VCaP (cell line): ENCODE measurements at regions not wholly inside any gene's neighbourhood (a gene's known extent, or its start where the extent isn't known, plus 50 kb on each side); places are given as distances from the start of the nearest gene placed in this dataset.
"Not testable (repeated sequence)": the region's sequence is repeated elsewhere in the genome, so short reads cannot be mapped to it uniquely, and the experiment has no call there.

Experiments
- H3K27ac ChIP-seq: fragments of 450-650 bp; 2 replicates; pipeline ENCODE4 v1.5.1; 2017
- TF ChIP-seq, protein P1 (sequence below): fragments of 450-650 bp; conservative IDR thresholded peaks from 2 replicates; pipeline ENCODE4 v1.5.1; 2017; ENCODE audit warnings: mild to moderate bottlenecking, moderate library complexity

DNA sequence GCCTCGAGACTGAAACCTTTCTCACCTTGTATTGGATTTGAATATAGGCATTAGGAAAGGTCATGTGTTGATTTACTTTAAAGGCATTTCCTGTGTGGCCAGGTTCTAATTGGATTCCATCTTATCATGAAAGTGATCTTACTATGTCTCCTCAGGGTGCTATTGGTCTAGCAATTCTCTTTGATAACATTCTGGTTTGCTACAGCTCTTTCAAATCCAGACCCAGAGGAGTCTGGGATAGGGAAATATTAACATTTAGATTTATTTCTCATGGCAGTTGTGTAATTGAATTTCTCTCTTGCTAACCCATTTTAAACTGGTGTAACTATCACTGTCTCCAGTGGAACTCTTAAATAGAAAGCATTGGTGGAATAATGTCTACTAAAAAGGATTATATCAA is 69.9 kb upstream of the NMUR2 start:
- TF ChIP-seq, protein P1, sequence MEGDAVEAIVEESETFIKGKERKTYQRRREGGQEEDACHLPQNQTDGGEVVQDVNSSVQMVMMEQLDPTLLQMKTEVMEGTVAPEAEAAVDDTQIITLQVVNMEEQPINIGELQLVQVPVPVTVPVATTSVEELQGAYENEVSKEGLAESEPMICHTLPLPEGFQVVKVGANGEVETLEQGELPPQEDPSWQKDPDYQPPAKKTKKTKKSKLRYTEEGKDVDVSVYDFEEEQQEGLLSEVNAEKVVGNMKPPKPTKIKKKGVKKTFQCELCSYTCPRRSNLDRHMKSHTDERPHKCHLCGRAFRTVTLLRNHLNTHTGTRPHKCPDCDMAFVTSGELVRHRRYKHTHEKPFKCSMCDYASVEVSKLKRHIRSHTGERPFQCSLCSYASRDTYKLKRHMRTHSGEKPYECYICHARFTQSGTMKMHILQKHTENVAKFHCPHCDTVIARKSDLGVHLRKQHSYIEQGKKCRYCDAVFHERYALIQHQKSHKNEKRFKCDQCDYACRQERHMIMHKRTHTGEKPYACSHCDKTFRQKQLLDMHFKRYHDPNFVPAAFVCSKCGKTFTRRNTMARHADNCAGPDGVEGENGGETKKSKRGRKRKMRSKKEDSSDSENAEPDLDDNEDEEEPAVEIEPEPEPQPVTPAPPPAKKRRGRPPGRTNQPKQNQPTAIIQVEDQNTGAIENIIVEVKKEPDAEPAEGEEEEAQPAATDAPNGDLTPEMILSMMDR, result no peak

DNA sequence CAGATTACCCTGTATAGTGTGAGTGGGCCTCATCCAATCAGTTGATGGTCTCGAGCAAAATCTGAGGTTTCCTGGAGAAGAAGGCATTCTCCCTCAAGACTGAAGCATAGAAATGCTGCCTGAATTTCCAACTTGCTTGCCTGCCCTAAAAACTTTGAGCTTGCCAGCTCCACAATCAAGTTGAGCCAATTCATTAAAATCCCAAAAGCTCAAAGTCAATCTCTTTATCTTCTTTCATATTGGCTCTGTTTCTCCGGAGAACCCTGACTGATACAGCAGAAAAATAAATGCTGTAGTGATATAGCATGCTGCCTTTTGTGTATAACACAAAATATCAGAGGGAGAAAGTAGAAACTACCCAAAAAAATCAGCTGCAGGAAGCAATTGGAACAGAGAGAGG is 72.5 kb upstream of the NMUR2 start:
- H3K27ac ChIP-seq, result no peak overlapping the region
- TF ChIP-seq, protein P1, result no peak

More for the DNA sequence above, 69.9 kb upstream of the NMUR2 start:
- no peak overlapping the region for H3K27ac ChIP-seq

DNA sequence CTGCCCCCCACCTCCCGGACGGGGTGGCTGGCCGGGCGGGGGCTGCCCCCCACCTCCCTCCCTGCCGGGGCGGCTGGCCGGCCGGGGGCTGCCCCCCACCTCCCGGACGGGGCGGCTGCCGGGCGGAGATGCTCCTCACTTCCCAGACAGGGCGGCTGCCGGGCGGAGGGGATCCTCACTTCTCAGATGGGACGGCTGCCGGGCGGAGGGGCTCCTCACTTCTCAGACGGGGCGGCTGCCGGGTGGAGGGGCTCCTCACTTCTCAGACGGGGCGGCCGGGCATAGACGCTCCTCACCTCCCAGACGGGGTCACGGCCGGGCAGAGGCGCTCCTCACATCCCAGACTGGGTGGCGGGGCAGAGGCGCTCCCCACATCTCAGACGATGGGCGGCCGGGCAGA is 74.8 kb upstream of the NMUR2 start:
- H3K27ac ChIP-seq, result not testable (repeated sequence)

DNA sequence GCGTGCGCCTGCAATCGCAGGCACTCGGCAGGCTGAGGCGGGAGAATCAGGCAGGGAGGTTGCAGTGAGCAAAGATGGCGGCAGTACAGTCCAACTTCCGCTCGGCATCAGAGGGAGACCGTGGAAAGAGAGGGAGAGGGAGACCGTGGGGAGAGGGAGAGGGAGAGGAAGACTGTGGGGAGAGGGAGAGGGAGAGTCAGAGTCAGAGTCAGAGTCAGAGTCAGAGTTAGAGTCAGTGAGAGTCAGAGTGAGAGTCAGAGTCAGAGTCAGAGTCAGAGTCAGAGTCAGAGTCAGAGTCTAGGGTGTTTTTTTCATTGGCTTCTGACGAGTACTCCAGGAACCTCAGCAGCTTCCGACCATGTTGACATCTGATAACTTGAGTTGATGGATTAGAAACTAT is 75.6 kb upstream of the NMUR2 start:
- not testable (repeated sequence) for H3K27ac ChIP-seq

DNA sequence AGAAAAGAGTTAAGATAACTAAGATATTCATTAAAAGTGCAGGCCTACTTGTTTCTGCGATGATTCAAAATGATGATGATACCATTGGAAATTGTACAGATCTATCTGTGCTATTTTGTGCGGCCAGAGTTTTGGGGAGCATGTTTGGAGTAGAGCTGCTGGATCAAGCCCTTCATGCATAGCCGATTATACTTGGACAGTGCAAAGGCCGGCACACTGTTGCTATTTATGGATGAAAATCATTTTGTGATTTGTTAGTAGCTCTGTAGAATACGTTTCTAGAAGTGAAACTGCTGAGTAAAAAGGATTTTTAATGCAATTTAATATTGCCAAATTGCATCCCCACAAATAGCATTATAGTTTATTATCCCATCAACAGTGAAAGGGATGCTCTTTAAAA is 82.1 kb upstream of the NMUR2 start:
- TF ChIP-seq, protein P1, result no peak
- no peak overlapping the region for H3K27ac ChIP-seq

DNA sequence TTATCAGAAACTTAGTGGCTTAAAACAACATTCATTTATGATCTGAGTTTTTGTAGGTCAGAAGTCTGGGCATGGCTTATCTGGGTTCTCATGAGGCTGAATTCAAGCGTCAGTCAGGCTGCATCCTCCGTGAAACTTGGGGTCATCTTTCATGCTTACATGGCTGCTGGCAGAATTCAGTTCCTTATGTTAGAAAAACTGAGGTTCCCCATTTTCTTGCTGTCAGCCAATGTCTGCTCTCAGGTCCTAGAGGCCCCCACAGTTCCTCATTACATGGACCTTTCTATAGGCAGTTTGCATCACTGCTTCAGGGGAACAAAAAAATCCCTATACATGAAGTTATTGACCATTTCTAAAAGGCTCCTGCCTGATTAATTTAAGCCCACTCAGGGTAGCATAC is 83.8 kb upstream of the NMUR2 start:
- TF ChIP-seq, protein P1, result no peak
- no peak overlapping the region for H3K27ac ChIP-seq

DNA sequence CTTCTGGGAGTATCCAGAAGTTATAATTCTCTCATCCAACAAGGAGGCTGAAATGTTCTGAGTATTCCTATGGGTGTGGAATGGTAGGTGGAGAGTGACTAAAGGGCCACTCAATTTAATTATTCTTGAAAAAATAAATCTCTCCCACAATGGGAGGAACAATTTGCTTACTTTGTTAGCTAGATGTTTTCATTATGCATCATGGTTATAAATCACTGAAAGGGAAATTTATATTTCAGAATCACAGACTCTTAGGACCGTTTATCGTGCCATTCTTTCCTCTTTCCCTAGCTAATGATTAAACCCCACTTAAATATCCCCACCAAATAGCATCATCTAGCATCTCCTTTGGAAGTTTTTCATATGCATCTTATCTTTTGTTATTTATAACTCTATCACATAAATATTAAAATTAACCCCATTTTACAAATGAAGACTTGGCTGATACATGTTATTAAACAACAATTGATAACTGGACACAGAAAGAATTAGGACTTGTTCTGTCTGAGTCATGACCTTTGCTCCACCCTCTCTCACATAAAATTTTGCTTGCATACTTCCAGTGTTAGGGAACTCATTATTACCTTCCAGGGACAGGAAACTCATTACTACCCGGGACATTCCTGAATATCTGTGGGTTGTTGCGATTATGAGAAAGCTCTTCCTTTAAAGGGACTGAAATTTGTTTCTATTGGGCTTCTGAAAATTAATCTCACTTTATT is 94.9 kb upstream of the NMUR2 start:
- TF ChIP-seq, protein P1, result no peak
- H3K27ac ChIP-seq, result no peak overlapping the region

DNA sequence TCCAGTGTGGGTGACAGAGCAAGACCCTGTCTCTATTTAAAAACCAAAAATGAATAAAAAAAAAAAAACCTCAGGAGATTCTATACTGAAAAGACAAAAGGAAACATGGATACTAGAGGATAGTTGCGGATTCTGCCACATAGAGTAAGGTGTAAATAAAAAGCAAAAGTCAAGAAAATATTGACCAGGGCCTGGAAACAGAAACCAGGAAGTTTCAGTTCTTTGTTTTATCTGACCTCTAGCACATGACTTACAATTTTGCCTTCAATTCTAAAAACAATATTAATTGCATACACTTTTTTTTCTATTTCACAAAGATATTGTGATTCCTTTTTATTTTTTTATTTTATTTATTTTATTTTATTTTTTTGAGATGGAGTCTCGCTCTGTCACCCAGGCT is 96.2 kb upstream of the NMUR2 start:
- TF ChIP-seq, protein P1, result no peak
- H3K27ac ChIP-seq, result no peak overlapping the region

DNA sequence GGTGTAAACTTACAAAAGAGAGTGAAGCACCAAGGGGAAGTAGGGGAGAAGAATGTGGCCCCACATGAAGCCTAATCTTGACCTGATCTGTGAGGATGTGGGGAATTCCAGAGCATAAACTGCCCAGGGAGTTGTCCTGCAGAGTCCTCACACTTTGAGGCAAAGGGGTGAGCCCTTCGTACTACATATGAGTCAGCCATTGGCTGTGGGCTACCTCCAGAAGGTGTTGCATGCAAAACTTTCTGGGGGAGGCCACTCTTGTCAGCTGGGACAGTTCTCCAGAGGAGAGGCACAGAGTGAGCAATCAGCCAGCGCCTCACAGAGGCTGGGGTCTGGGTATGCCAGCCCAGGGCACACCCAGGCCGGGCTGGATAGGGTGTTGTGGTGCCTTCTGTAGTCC is 98.1 kb upstream of the NMUR2 start:
- H3K27ac ChIP-seq, result no peak overlapping the region

More for the DNA sequence above, 98.1 kb upstream of the NMUR2 start:
- TF ChIP-seq, protein P1, result no peak
